ENCODE measurements at regions not wholly inside any gene's neighbourhood (a gene's known extent, or its start where the extent isn't known, plus 50 kb on each side); places are given as distances from the start of the nearest gene placed in this dataset.

- Histone ChIP-seq H3K4me3 (no peak overlapping the region), H3K27me3 (ENCODE audit: control insufficient read depth in 3 of 3, insufficient read depth in 3 of 3, low read length in 2 of 3) (no peaks in the 10 kb centered on the region), H3K36me3 (ENCODE audit: control insufficient read depth in 4 of 4, insufficient read depth in 4 of 4, low read length in 4 of 4) (no peaks in the 10 kb centered on the region), H3K9ac (ENCODE audit: insufficient read depth in 1 of 2, low read length in 2 of 2) (no peak overlapping the region), H3K4me1 (ENCODE audit: control insufficient read depth in 5 of 5, insufficient read depth in 5 of 5, low read length in 5 of 5) (peaks cover 0 to 8% (median 0%) of the 10 kb centered on the region in 5 donors), H3K27ac (ENCODE audit: low read depth in 1 of 2, low read length in 1 of 2) (no peak overlapping the region), H3K9me3 (ENCODE audit: control insufficient read depth in 4 of 4, insufficient read depth in 3 of 4, low read length in 3 of 4) (no peaks in the 10 kb centered on the region)
- no peak for TF ChIP-seq CTCF (IDR thresholded peaks at IDR 0.05; ENCODE audit: control extremely low read depth, extremely low read depth)
- no peak for ATAC-seq (ENCODE audit: insufficient read depth, low FRiP score)
- no peak for DNase-seq
- WGBS, 2 donors: 47 to 68% methylated on average over 6 of the region's 6 CpGs
Observed at GRCh38 chr1:244957525-244957924, 93.2 kb upstream of the HNRNPU start.

DNA sequence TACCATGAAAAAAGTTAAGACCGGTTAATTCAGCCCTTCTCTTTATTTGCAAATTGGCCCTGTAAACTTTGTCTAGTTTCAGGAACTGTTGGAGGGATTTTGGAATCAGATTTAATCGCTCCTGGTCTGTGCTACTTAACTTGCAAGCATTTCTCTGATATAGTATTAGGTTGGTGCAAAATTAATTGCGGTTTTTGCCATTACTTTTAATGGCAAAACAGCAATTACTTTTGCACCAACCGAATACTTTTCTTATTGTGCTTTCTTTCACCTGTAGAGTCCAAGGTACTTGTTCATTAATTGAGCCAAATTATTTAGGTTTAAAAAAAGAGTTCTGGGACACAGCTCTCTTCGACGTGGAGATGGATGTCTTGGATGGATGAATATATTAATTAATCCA lies 92.8 kb upstream of the HNRNPU start:
- no peaks in the 10 kb centered on the region for H3K27me3 ChIP-seq (ENCODE audit: control insufficient read depth in 3 of 3, insufficient read depth in 3 of 3, low read length in 2 of 3)
- H3K4me1 ChIP-seq (ENCODE audit: control insufficient read depth in 5 of 5, insufficient read depth in 5 of 5, low read length in 5 of 5): peaks cover 0 to 8% (median 0%) of the 10 kb centered on the region in 5 donors
- TF ChIP-seq CTCF (IDR thresholded peaks at IDR 0.05; ENCODE audit: control extremely low read depth, extremely low read depth): no peak
- WGBS, 2 donors: 89 to 91% methylated on average over 6 of the region's 6 CpGs
- H3K9ac ChIP-seq (ENCODE audit: insufficient read depth in 1 of 2, low read length in 2 of 2): no peak overlapping the region
- H3K27ac ChIP-seq (ENCODE audit: low read depth in 1 of 2, low read length in 1 of 2): no peak overlapping the region
- no peaks in the 10 kb centered on the region for H3K9me3 ChIP-seq (ENCODE audit: control insufficient read depth in 4 of 4, insufficient read depth in 3 of 4, low read length in 3 of 4)
- ATAC-seq (ENCODE audit: insufficient read depth, low FRiP score) (no peak), DNase-seq (no peak)
- H3K4me3 ChIP-seq: no peak overlapping the region
- no peaks in the 10 kb centered on the region for H3K36me3 ChIP-seq (ENCODE audit: control insufficient read depth in 4 of 4, insufficient read depth in 4 of 4, low read length in 4 of 4)

- TF ChIP-seq CTCF (IDR thresholded peaks at IDR 0.05; ENCODE audit: control extremely low read depth, extremely low read depth): no peak
- peaks cover 0 to 8% (median 0%) of the 10 kb centered on the region in 5 donors for H3K4me1 ChIP-seq (ENCODE audit: control insufficient read depth in 5 of 5, insufficient read depth in 5 of 5, low read length in 5 of 5)
- no peaks in the 10 kb centered on the region for H3K9me3 ChIP-seq (ENCODE audit: control insufficient read depth in 4 of 4, insufficient read depth in 3 of 4, low read length in 3 of 4)
- 76 to 92% methylated on average over 5 of the region's 5 CpGs for WGBS, 2 donors
- no peak overlapping the region for H3K27ac ChIP-seq (ENCODE audit: low read depth in 1 of 2, low read length in 1 of 2)
- no peaks in the 10 kb centered on the region for H3K36me3 ChIP-seq (ENCODE audit: control insufficient read depth in 4 of 4, insufficient read depth in 4 of 4, low read length in 4 of 4)
- H3K27me3 ChIP-seq (ENCODE audit: control insufficient read depth in 3 of 3, insufficient read depth in 3 of 3, low read length in 2 of 3): no peaks in the 10 kb centered on the region
- H3K4me3 ChIP-seq: no peak overlapping the region
- H3K9ac ChIP-seq (ENCODE audit: insufficient read depth in 1 of 2, low read length in 2 of 2): no peak overlapping the region
- ATAC-seq (ENCODE audit: insufficient read depth, low FRiP score) (no peak), DNase-seq (no peak)
Observed at GRCh38 chr1:244955661-244956060, 91.3 kb upstream of the HNRNPU start.

DNA sequence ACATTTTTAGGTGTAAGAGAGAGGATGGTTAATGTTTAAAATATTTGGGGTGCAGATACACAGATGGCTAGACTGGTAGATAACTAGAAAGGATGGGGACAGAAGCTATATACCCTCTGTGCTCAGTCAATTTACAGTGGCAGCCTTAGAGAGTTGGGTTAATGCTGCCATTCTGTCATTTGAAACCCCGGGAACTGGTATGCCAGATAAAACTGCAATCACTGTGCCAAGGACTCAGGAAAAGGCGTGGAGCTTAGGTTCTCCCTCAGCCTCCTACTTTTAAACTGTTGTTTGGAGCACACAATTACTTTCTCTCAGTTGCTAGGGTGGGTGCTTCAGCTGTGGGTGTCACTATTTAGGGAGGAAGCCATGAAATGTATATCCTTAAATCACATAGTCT lies 90.0 kb upstream of the HNRNPU start:
- ATAC-seq (ENCODE audit: insufficient read depth, low FRiP score) (no peak), DNase-seq (no peak)
- peaks cover 0 to 8% (median 0%) of the 10 kb centered on the region in 5 donors for H3K4me1 ChIP-seq (ENCODE audit: control insufficient read depth in 5 of 5, insufficient read depth in 5 of 5, low read length in 5 of 5)
- H3K27ac ChIP-seq (ENCODE audit: low read depth in 1 of 2, low read length in 1 of 2): no peak overlapping the region
- H3K36me3 ChIP-seq (ENCODE audit: control insufficient read depth in 4 of 4, insufficient read depth in 4 of 4, low read length in 4 of 4): no peaks in the 10 kb centered on the region
- H3K4me3 ChIP-seq: no peak overlapping the region
- WGBS, 2 donors: 61 to 73% methylated on average over 2 of the region's 2 CpGs
- H3K9ac ChIP-seq (ENCODE audit: insufficient read depth in 1 of 2, low read length in 2 of 2): no peak overlapping the region
- H3K9me3 ChIP-seq (ENCODE audit: control insufficient read depth in 4 of 4, insufficient read depth in 3 of 4, low read length in 3 of 4): no peaks in the 10 kb centered on the region
- TF ChIP-seq CTCF (IDR thresholded peaks at IDR 0.05; ENCODE audit: control extremely low read depth, extremely low read depth): no peak
- no peaks in the 10 kb centered on the region for H3K27me3 ChIP-seq (ENCODE audit: control insufficient read depth in 3 of 3, insufficient read depth in 3 of 3, low read length in 2 of 3)

Measured in lung (tissue), 11 donors.